ENCODE measurements at regions not wholly inside any gene's neighbourhood (a gene's known extent, or its start where the extent isn't known, plus 50 kb on each side); places are given as distances from the start of the nearest gene placed in this dataset.

- no peak for TF ChIP-seq POLR2AphosphoS5 (IDR thresholded peaks at IDR 0.05)
- no peak for TF ChIP-seq POLR2A (IDR thresholded peaks at IDR 0.05)
Measured at GRCh38 chr1:83805921-83806320, 193.0 kb downstream of the TTLL7 start.
